Neural crest cell (in vitro differentiated cells): ENCODE measurements at regions not wholly inside any gene's neighbourhood (a gene's known extent, or its start where the extent isn't known, plus 50 kb on each side); places are given as distances from the start of the nearest gene placed in this dataset.
"Not testable (repeated sequence)": the region's sequence is repeated elsewhere in the genome, so short reads cannot be mapped to it uniquely, and the experiment has no call there.

ENCODE experiments used
- DNase-seq: peaks from one replicate; pipeline ENCODE4 v3.0.0; 2021; ENCODE audit warnings: low read depth, mixed read lengths, low spot score
- H3K27ac Mint-ChIP-seq: one replicate; pipeline ENCODE4 v1.8.0; 2021; ENCODE audit warnings: mild to moderate bottlenecking, mixed read lengths; ENCODE audit not compliant: unreplicated experiment
- H3K27me3 Mint-ChIP-seq: 2 replicates; pipeline ENCODE4 v1.8.0; 2021; ENCODE audit warnings: low read depth, mild to moderate bottlenecking, mixed read lengths
- H3K36me3 Mint-ChIP-seq: 2 replicates; pipeline ENCODE4 v1.8.0; 2021; ENCODE audit warnings: low read depth, mild to moderate bottlenecking, mixed read lengths
- H3K4me1 Mint-ChIP-seq: 2 replicates; pipeline ENCODE4 v1.8.0; 2021; ENCODE audit warnings: mixed read lengths
- H3K4me3 Mint-ChIP-seq: one replicate; pipeline ENCODE4 v1.8.0; 2021; ENCODE audit warnings: mild to moderate bottlenecking, mixed read lengths
- H3K9me3 Mint-ChIP-seq: 2 replicates; pipeline ENCODE4 v1.8.0; 2021; ENCODE audit warnings: mixed read lengths
- CTCF ChIP-seq: fragments of 200-600 bp; sonication (generic); conservative IDR thresholded peaks from 2 replicates; pipeline ENCODE4 v1.5.0; 2021; ENCODE audit warnings: antibody characterized with exemption, mild to moderate bottlenecking

DNA sequence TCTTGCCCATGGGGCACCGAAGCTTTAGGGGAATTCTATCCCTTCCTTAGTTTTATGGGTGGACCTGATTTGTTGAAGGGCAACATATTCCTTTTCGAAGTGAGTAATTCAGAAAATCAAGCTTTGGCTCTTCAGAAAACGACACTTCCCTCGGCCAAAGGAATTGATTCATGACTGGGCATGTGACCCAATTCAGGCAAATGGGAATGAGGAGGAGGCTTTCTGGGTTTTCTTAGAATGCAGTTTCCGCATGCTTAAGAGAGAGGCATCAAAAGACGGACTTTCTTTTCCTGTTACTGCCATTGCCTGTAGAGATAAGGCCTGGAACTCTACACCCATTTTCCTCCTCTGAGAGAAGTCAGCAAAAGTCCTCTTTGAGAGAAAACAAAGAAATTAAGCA is 179.5 kb downstream of the RFPL4B start:
- TF ChIP-seq CTCF, result no peak
- H3K27ac Mint-ChIP-seq, result no peak overlapping the region

DNA sequence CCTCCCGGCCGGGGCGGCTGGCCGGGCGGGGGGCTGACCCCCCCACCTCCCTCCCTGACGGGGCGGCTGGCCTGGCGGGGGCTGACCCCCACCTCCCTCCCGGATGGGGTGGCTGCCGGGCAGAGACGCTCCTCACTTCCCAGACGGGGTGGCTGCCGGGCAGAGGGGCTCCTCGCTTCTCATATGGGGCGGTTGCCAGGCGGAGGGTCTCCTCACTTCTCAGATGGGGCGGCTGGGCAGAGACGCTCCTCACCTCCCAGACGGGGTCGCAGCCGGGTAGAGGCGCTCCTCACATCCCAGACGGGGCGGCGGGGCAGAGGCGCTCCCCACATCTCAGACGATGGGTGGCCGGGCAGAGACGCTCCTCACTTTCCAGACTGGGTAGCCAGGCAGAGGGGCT is 181.2 kb downstream of the RFPL4B start:
- H3K36me3 Mint-ChIP-seq, H3K4me1 Mint-ChIP-seq, H3K27me3 Mint-ChIP-seq, H3K9me3 Mint-ChIP-seq, H3K4me3 Mint-ChIP-seq, DNase-seq, H3K27ac Mint-ChIP-seq: not testable (repeated sequence)

More for the DNA sequence above, 179.5 kb downstream of the RFPL4B start:
- Mint-ChIP-seq H3K9me3 (peaks cover 9% of the 10 kb centered on the region), H3K4me3 (no peak overlapping the region), H3K36me3 (peaks cover 8% of the 10 kb centered on the region), H3K27me3 (no peaks in the 10 kb centered on the region), H3K4me1 (peaks cover 5% of the 10 kb centered on the region)
- no peak for DNase-seq

DNA sequence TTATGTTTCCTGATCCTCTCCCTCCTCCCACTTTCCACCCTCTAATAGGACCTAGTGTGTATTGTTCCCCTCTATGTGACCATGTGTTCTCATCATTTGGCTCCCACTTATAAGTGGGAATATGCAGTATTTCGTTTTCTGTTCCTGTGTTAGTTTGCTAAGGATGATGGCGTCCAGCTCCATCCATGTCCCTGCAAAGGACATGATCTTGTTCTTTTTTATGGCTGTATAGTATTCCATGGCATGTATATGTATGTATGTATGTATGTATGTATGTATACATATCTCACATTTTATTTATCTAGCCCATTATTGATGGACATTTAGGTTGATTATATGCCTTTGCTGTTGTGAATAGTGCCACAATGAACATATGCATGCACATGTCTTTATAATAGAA is 188.7 kb downstream of the RFPL4B start:
- H3K4me1 Mint-ChIP-seq, result no peaks in the 10 kb centered on the region
- no peaks in the 10 kb centered on the region for H3K27me3 Mint-ChIP-seq
- peaks cover 13% of the 10 kb centered on the region for H3K9me3 Mint-ChIP-seq
- no peak for TF ChIP-seq CTCF
- DNase-seq, result no peak
- no peak overlapping the region for H3K27ac Mint-ChIP-seq
- H3K4me3 Mint-ChIP-seq, result no peak overlapping the region
- peaks cover 12% of the 10 kb centered on the region for H3K36me3 Mint-ChIP-seq

DNA sequence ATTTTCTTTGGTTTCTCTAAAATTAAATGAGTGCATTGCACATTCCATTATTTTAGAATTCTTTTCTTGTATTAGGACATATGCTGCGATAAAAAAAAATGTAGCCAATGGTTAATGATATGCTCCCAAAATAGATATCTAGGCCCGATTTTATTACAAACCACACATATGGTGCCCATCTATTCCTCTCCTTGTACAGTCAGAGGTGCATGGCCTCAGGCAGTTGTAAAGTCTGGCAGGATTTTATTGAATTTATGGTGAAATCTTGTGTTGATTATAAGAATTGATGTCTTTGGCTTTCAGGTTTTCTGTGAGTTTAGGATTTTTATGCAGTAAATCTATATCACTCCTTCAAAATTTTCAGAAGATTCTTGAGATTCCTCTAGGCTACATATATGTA is 192.2 kb downstream of the RFPL4B start:
- DNase-seq, result no peak
- no peak overlapping the region for H3K4me3 Mint-ChIP-seq
- H3K27me3 Mint-ChIP-seq, result no peaks in the 10 kb centered on the region
- H3K4me1 Mint-ChIP-seq, result no peaks in the 10 kb centered on the region
- H3K27ac Mint-ChIP-seq, result no peak overlapping the region
- TF ChIP-seq CTCF, result no peak
- H3K9me3 Mint-ChIP-seq, result peaks cover 24% of the 10 kb centered on the region
- H3K36me3 Mint-ChIP-seq, result peaks cover 25% of the 10 kb centered on the region

DNA sequence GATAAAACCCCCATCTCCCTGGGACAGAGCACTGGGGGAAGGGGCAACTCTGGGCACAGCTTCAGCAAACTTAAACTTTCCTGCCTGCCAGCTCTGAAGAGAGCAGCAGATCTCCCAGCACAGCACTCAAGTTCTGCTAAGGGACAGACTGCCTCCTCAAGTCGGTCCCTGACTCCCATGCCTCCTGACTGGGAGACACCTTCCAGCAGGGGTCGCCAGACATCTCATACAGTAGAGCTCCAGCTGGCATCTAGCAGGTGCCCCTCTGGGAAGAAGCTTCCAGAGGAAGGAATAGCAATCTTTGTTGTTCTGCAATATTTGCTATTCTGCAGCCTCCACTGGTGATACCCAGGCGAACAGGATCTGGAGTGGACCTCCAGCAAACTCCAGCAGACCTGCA is 194.7 kb downstream of the RFPL4B start:
- H3K27ac Mint-ChIP-seq, H3K4me1 Mint-ChIP-seq, H3K4me3 Mint-ChIP-seq, H3K27me3 Mint-ChIP-seq, DNase-seq: not testable (repeated sequence)
- Mint-ChIP-seq H3K36me3 (peaks cover 26% of the 10 kb centered on the region), H3K9me3 (peaks cover 20% of the 10 kb centered on the region)

DNA sequence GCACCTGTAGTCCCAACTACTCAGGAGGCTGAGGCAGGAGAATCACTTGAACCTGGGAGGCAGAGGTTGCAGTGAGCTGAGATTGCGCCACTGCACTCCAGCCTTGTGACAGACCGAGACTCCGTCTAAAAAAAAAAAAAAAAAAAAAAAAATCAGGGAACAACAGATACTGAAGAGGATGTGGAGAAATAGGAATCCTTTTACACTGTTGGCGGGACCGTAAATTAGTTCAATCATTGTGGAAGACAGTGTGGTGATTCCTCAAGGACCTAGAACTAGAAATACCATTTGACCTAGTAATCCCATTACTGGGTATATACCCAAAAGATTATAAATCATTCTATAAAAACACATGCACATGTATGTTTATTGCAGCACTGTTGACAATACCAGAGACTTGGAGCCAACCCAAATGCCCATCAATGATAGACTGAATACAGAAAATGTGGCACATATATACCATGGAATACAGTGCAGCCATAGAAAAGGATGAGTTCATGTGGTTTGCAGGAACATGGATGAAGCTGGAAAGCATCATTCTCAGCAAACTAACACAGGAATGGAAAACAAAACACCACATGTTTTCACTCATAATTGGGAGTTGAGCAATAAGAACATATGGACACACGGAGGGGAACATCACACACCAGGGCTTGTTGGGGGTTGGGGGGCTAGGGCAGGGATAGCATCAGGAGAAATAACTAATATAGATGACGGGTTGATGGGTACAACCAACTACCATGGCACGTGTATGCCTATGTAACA is 200.4 kb downstream of the RFPL4B start:
- H3K27ac Mint-ChIP-seq, result not testable (repeated sequence)

DNA sequence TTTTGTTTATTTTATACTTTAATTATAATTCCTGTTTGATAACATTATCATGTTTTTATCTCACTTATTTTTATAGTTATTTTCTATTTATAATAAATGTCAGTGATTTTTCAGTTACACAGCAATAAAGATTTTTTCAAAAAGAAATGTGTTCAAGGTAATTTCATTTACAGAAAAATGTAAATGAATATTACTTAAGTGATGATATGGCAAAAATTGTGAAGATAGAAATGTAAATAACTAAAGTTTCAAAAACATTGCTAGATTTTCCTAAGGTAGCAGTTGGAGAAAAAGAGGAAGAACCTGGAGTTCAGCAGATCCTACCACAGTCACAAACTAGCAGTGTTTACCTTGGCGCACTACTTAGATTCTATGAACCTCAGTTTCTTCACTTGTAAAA is 202.6 kb downstream of the RFPL4B start:
- DNase-seq, result no peak
- Mint-ChIP-seq H3K27me3 (no peaks in the 10 kb centered on the region), H3K4me3 (no peak overlapping the region), H3K27ac (no peak overlapping the region), H3K9me3 (peaks cover 18% of the 10 kb centered on the region), H3K36me3 (peaks cover 19% of the 10 kb centered on the region), H3K4me1 (peaks cover 13% of the 10 kb centered on the region)
- TF ChIP-seq CTCF, result no peak

More for the DNA sequence above, 200.4 kb downstream of the RFPL4B start:
- DNase-seq, H3K27me3 Mint-ChIP-seq, H3K4me1 Mint-ChIP-seq, H3K4me3 Mint-ChIP-seq: not testable (repeated sequence)
- peaks cover 28% of the 10 kb centered on the region for H3K36me3 Mint-ChIP-seq
- peaks cover 19% of the 10 kb centered on the region for H3K9me3 Mint-ChIP-seq
